ENCODE measurements at regions not wholly inside any gene's neighbourhood (a gene's known extent, or its start where the extent isn't known, plus 50 kb on each side); places are given as distances from the start of the nearest gene placed in this dataset.

DNA sequence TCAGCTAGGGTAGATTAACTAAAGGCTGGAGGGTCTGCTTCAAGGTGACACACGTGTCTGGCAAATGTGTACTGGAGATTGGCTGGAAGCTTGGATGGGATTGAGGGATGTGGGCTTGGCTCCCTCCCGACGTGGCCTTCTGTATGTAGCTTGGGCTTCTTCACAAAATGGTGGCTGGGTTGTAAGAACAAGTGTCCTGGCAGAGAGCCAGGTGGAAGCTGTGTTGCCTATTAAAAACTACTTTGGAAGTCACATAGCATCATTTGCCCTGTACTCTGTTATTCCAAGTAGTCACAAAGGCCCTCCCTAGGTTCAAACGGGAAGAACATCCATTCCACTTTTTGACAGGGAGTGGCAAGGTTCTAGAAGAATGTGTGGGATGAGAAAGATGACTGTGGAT lies 174.1 kb upstream of the PRICKLE1 start:
- H3K27ac ChIP-seq (ENCODE audit: low read depth, low read length), result no peak overlapping the region
- no peak overlapping the region for H3K9ac ChIP-seq (ENCODE audit: low read length)
- no peak overlapping the region for H2AFZ ChIP-seq (ENCODE audit: low read depth, low read length, poor library complexity, severe bottlenecking)
- no peaks in the 10 kb centered on the region for H3K9me2 ChIP-seq (ENCODE audit: insufficient read depth)
- RAD21 ChIA-PET (ENCODE audit: low non-redundant PET in 1 of 2, low total read pairs in 2 of 2, uncharacterized antibody in 2 of 2, unreplicated experiment in 2 of 2), result no interaction called here
- no peak for DNase-seq (ENCODE audit: low read depth, low spot score)
- H3K9me3 ChIP-seq (ENCODE audit: control insufficient read depth in 1 of 2, insufficient read depth in 1 of 2, low read depth in 1 of 2, low read length in 2 of 2), result no peaks in the 10 kb centered on the region
- no peaks in the 10 kb centered on the region for H3K27me3 ChIP-seq (ENCODE audit: insufficient read depth, low read length)
- H4K20me1 ChIP-seq (ENCODE audit: insufficient read depth), result no peaks in the 10 kb centered on the region
- POLR2A ChIA-PET, result no interaction called here
- TF ChIP-seq, protein P1, sequence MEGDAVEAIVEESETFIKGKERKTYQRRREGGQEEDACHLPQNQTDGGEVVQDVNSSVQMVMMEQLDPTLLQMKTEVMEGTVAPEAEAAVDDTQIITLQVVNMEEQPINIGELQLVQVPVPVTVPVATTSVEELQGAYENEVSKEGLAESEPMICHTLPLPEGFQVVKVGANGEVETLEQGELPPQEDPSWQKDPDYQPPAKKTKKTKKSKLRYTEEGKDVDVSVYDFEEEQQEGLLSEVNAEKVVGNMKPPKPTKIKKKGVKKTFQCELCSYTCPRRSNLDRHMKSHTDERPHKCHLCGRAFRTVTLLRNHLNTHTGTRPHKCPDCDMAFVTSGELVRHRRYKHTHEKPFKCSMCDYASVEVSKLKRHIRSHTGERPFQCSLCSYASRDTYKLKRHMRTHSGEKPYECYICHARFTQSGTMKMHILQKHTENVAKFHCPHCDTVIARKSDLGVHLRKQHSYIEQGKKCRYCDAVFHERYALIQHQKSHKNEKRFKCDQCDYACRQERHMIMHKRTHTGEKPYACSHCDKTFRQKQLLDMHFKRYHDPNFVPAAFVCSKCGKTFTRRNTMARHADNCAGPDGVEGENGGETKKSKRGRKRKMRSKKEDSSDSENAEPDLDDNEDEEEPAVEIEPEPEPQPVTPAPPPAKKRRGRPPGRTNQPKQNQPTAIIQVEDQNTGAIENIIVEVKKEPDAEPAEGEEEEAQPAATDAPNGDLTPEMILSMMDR (IDR thresholded peaks at IDR 0.05 in 2 of 3, conservative IDR thresholded peaks at IDR 0.05 in 1 of 3; ENCODE audit: borderline replicate concordance in 1 of 3, insufficient read depth in 1 of 3, low read depth in 2 of 3, low read length in 2 of 3), result no peak
- TF ChIP-seq SP1 (IDR thresholded peaks at IDR 0.05; ENCODE audit: low read depth), result no peak
- no peak for TF ChIP-seq ZFX (IDR thresholded peaks at IDR 0.05)
- no peak for TF ChIP-seq RAD21 (IDR thresholded peaks at IDR 0.05; ENCODE audit: low read depth)
- TF ChIP-seq, protein P2, sequence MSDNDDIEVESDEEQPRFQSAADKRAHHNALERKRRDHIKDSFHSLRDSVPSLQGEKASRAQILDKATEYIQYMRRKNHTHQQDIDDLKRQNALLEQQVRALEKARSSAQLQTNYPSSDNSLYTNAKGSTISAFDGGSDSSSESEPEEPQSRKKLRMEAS (IDR thresholded peaks at IDR 0.05), result no peak
- no peak for TF ChIP-seq SRF (IDR thresholded peaks at IDR 0.05; ENCODE audit: low read depth)
- no peak for TF ChIP-seq ZNF274 (IDR thresholded peaks at IDR 0.05; ENCODE audit: low read depth, low read length)
- TF ChIP-seq ELF1 (IDR thresholded peaks at IDR 0.05; ENCODE audit: borderline replicate concordance, low read depth), result no peak
- no peak for TF ChIP-seq POLR2A (IDR thresholded peaks at IDR 0.05; ENCODE audit: borderline replicate concordance, extremely low read depth, insufficient read depth, insufficient read length)
- TF ChIP-seq ZBTB33 (IDR thresholded peaks at IDR 0.05; ENCODE audit: extremely low read depth, insufficient replicate concordance, low read length), result no peak
- TF ChIP-seq, protein P3, sequence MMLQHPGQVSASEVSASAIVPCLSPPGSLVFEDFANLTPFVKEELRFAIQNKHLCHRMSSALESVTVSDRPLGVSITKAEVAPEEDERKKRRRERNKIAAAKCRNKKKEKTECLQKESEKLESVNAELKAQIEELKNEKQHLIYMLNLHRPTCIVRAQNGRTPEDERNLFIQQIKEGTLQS (IDR thresholded peaks at IDR 0.05), result no peak
- no peak for TF ChIP-seq SIN3A (IDR thresholded peaks at IDR 0.05; ENCODE audit: low read depth)
- no peak for TF ChIP-seq CBX3 (IDR thresholded peaks at IDR 0.05; ENCODE audit: low read depth)
- TF ChIP-seq EGR1 (IDR thresholded peaks at IDR 0.05; ENCODE audit: low read depth), result no peak
- TF ChIP-seq JUND (IDR thresholded peaks at IDR 0.05), result no peak
- TF ChIP-seq EZH2 (IDR thresholded peaks at IDR 0.05), result no peak
- TF ChIP-seq POLR2AphosphoS5 (IDR thresholded peaks at IDR 0.05; ENCODE audit: low read depth, low read length), result no peak
- intact Hi-C loops (cut with micrococcal nuclease), result no loop called here
- CTCF ChIA-PET, result no interaction called here
- H3K4me2 ChIP-seq (ENCODE audit: low read length), result no peak overlapping the region
- no TSS peak for BruUV-seq (replicated peaks)
- no peaks in the 10 kb centered on the region for H3K79me2 ChIP-seq (ENCODE audit: insufficient read depth, low read length)
- H3K4me1 ChIP-seq (ENCODE audit: control insufficient read depth in 1 of 2, insufficient read depth in 2 of 2, low read length in 2 of 2), result no peaks in the 10 kb centered on the region
- no peak overlapping the region for H3K4me3 ChIP-seq (replicated peaks in 1 of 2; ENCODE audit: low read depth in 1 of 2, low read length in 2 of 2)
- H3K36me3 ChIP-seq (ENCODE audit: control insufficient read depth in 1 of 2, insufficient read depth in 2 of 2, low read length in 2 of 2), result no peaks in the 10 kb centered on the region
- no peak for ATAC-seq
